Astrocyte of the hippocampus (primary cell): ENCODE measurements at regions not wholly inside any gene's neighbourhood (a gene's known extent, or its start where the extent isn't known, plus 50 kb on each side); places are given as distances from the start of the nearest gene placed in this dataset.
"Not testable (repeated sequence)": the region's sequence is repeated elsewhere in the genome, so short reads cannot be mapped to it uniquely, and the experiment has no call there.

Source experiments
- DNase-seq: peaks from one replicate; pipeline ENCODE4 v3.0.0; 2011; ENCODE audit warnings: low read depth, low spot score

DNA sequence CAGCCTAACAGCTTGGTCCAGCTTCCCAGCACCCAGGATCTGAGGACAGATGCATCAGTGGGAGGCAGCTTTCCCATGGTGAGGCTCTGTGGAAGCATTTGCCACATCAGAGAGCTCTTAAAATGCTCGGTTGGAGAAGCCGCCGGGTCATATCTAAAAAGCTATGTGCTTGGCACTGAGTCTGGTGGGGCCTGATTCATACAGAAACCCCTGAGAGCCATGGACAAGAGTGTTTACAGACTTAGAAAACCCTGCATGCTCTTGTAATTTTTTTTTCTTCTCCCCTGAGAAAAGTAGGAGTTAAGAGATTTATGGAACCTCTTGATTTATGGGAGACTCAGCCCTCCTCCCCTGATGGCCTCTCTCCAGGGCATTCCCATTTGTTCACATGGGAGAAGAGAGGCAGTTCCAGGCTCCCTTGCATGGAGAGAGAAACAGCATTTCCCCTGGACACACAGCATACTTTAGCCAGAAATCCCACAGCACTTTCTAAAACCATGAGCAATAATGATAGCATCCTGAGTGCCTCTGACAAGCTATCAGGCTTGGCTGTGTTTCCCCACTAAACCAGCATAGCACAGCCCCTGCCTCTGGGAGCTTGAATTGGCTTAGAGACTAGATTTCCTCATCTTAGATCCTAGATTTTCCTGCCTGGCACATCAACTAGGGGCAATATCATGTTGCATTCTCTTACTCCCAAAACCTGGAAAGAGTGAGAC, 322.1 kb upstream of the AUTS2 start:
- DNase-seq: peak; percentile 47

DNA sequence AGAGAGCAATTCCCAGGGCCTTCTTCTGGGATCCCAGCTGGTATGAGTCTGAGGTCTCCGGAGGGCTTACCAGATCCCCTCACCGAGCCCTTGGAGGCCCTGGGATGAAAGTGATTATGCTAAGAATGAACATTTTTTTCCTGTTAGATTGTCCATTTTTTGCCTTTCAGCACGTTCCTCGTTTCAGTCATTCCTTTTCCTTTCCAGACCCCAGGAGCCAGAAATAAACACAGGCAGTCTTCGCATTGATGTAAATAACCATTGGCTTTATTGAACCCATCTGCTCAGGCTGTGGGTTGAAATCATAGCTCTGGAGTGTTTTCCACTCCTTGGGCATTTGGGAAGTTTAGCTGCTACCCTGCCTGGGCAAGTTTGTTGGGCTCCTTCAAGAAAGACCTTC, 320.9 kb upstream of the AUTS2 start:
- DNase-seq: no peak

DNA sequence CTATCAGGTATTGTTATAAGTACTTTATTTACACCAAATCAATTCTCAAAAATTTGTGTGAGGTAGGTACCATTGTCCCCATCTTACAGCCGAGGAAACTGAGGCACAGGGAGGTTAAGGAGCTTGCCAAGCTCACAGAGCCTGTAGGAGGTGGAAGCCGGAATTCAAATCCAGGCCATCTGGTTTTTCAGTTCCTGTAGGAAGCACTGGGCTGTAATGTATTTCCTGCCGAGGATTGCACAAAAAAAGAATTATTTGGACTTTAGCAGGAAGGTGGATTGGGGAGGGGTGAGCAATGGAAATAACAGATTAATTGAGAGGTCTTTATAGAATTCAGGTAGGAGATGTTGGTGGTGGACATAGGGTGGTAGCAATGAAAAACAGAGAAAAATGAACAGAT, 315.3 kb upstream of the AUTS2 start:
- no peak for DNase-seq

DNA sequence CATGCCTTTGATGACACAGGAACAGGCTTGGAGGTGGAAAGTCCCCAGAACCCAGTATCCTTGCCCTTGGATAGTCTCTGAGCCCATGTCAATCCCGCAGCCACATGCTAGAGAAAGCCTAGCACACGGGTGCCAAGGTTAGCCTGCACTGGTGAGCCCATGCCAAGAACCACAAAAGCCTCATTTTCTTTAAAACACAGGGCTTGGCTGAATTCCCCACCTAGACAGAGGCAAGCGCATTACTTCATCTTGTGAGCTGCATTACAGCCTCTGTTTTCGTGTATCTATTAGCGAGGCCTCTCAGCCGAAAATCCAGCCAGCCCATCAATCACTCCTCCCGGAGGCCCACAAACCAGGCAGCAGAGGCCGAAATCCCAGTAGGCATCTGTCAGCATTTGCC, 314.9 kb upstream of the AUTS2 start:
- peak; percentile 88 for DNase-seq

DNA sequence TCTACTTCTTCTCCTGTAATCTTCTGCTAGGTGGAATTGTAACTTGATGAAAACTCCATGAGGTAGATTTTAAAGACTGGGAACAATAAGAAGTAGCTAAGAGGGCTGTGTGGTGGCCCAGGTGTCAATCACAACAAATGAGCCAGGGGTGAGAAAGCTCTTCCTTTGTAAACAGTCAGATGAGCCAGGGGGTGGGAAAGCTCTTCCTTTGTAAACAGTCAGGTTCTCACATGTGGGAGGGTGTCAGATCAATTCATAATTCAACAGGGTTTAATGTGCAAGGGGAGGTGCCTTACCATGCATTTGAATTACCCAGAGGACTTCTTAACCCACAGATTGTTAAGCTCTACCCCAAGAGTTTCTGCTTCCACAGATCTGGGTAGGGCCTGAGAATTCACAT, 312.4 kb upstream of the AUTS2 start:
- DNase-seq: no peak

DNA sequence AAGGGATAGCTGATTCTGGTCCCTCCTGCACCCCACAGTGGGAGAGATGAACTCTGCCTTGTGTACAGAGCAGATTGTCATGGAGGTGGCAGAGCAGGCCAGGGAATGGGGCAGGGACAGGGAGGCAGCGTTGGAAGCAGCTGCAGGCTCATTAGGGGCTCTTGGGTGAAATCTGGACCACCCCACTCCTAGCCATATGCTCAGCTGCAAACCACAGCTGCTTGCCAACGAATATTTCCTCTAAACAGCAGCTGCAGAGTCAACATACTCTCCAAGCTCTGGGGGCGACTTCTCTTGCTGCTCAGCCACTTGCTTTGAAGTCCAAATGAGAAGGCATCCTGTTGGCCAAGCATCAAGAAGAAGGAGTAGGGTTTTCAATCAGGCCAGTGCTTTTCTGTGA, 302.3 kb upstream of the AUTS2 start:
- no peak for DNase-seq

DNA sequence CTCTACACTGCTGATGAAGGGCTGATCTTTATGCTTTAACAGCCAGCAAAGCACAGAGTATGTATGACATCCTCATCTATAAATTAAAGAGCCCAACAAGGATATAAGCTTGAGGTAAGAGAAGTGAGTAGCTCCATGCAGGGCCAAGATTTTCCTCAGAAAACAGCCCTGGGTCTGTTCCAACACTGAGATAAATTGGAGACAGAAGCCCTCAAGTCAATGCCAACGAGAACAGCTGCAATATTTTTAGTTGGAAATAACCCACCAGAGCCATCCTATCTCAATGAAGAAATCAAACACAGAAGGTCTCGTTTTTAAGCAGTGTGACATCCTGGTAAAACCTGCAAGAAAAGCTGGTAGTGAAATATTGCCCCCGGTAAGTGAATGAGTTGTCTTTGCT, 297.0 kb upstream of the AUTS2 start:
- no peak for DNase-seq

DNA sequence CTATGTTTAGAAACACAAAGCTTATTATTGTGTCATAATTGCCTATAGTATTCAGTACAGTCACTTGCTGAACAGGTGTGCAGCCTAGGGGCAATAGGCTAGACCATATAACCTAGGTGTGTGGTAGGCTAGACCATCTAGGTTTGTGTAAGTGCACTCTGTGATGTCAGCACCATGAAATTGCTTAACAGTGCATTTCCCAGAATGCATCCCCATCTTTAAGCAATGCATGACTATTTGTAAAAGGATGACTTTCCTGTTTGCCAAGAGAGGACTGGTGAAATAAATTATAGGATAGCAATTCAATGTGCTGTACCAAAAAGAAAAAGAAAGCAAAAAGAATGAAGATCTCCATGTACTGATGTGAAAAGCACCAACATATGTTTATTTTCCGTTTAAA, 288.7 kb upstream of the AUTS2 start:
- no peak for DNase-seq

DNA sequence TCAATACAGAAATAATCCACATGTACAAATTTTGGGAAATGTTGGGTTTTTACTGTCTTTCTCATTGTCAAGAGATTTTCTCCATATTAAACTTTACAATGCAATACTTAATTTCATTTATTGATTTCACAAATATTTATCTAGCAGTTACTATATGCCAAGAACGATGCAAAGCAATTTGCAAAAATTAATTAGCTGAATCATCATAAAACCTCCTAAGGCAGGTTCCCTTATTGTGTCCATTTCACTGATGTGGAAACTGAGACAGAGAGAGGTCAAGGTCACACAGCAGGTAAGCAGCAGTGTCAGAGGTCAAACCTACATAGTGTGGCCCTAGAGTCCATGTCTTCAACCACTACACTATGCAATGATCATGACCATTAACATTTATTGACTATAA, 286.8 kb upstream of the AUTS2 start:
- DNase-seq: no peak

DNA sequence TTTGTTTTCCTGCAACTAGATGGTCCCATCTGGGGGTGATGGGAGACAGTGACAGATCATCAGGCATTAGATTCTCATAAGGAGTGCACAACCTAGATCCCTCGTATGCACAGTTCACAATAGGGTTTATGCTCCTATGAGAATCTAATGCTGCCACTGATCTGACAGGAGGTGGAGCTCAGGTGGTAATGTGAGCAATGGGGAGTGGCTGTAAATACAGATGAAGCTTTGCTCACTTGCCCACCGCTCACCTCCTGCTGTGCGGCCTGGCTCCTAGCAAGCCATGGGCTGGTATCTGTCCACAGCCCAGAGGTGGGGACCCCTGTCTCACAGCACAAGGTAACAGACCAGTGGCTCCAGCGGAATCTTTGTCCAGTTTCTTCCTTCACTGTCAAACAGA, 284.4 kb upstream of the AUTS2 start:
- DNase-seq: not testable (repeated sequence)

DNA sequence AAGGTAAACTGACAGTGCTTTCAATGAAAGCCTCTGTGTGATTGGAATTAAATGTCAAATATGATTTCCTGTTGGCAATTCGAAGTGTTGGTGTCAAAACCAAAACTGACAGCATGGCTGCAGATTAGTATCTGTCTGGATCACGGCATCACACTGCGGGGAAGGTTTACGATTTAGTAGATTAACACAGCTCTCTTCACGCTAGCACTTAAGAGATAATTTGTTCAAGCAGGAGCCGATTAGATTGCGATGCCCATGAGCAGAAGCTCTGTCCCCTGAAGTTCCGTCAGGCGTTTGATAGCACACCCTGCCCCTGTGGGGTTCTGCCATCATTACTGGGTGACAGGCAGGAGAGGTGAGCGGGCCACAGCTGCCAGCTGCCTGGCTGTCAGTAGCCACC, 279.5 kb upstream of the AUTS2 start:
- DNase-seq: no peak

DNA sequence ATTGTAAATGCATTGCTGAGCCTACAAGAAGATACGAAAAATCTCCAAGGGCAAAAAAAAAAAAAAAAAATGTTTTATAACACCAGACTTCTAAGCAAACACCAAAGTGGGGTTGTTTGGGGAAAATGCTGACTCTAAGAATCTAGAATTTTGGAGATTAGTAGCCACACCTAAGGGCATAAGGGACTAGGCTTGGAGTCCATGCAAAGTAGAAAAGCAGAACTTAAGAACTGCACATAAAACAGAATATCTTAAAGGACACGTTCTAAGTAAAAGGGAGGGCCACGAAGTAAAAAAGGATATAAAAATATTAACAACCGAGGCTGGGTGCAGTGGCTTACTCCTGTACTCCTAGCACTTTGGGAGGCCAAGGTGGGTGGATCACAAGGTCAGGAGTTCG, 269.8 kb upstream of the AUTS2 start:
- no peak for DNase-seq

DNA sequence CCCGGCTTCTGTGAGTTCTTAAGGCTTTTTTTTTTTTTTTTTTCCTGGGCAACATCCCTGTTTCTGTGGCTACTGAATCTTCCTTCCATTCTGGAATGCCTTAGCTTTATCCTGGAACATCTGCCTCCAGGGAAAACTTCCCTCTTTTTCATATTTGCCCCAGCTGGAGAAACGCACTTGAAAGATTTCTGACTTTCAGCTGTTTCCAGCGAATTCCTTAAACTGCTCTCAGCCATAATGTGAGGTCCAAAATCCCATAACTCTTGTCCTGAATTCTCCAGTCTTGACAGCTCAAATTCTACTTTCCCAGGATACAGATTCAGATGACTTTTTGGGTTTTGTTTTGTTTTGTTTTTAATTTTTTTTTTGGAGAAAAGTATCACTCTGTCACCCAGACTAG, 263.6 kb upstream of the AUTS2 start:
- DNase-seq: no peak

DNA sequence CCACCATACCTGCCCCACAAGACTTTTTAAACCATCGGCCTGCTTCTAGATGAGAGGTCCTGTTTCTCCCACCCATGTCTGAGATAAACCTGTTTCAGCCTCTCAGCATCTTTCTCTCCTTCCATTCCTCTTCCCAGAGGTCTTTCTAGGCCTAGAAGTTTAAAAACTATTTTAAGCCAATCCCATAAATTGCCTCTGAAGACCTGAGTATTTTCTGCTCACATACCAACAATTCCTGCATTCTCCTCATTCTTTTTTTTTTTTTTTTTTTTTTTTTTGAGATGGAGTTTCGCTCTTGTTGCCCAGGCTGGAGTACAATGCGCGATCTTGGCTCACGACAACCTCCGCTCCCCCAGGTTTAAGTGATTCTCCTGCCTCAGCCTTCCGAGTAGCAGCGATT, 262.9 kb upstream of the AUTS2 start:
- peak; percentile 20 for DNase-seq

DNA sequence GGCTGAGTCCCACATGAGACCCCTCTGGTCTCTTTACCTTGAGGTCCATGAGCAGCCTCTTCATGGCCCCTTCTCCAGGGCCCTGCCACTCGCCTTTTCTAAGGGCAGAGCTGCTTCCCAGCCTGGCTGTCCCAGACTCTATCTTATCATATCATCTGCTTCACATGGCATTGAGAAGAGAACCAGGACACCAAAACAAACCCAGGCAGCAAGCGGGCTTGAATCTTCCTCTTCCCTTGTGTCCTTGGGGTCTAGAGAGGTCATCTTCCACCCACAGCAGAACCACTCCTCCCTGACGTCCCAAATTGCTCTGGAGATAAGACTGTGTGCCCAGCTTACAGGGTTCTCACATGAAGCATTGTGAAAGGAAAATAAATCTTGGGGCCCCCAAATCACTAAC, 261.3 kb upstream of the AUTS2 start:
- no peak for DNase-seq

DNA sequence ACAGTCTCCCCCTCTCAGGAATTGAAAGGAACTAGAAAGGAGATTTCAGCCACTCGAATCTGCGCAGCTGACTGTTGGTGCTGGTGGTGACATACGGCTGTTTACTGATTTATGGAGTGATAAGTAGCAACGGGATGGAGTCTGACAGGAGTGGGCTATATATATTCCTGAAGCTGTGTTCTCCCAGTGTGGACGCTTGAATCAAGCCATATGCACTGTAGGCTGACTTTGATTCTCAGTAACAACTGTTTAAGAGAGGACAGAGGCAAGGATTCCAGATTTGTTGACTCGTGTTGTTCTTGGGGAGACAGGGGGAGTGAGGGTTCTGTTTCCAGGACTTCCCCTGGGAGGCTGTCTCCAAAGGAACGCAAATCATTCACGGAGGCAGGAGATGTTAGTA, 260.1 kb upstream of the AUTS2 start:
- no peak for DNase-seq

DNA sequence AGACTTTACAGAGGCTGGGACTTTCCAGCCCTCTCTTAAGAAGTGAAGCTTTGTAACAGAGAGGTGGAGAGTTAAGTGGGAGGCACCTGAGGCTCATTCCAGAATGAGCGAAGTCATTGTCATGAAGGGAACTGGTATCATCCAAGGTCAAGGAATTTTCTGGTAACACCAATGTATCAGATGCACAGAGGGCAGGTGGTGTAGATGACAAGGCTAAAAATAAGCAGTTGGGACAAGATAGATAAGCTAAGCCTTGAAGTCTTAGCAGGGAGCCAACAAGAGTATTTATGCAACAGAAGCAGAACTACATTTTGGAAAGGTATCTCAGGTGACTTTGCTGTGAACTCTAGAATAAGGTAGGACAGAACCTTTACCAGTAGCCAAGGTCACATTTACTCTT, 257.0 kb upstream of the AUTS2 start:
- DNase-seq: no peak

DNA sequence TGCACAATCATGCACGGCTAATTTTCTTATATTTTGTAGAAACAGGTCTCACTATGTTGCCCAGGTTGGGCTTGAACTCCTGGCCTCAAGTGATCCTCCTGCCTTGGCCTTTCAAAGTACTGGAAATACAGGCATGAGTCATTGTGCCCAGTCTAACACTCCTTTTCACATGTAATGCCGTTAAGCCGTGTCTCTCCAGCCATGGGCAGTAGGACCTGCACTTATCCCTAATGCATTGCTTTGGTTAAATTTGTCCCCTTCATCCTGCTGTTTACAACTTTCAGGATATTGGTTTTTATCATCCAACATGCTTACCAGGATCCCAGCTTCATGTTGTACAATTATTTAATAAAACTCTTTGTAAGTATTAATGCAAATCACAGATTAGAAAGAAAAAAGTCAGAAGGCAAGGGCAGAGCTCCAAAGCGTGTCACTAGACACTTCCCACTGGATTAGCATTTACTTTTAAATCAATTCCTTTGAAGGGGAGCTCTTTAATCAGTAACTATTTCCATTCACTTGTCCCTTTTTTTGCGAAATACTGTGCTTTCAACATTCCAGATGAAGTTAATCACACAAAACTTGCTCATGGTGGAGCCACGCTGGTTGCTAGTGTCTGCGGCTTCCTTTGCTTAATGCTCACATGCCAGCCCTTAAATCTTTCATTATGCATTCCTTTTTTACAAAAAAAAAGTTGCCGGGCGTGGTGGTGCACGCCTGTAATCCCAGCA, 256.0 kb upstream of the AUTS2 start:
- peak; percentile 74 for DNase-seq

DNA sequence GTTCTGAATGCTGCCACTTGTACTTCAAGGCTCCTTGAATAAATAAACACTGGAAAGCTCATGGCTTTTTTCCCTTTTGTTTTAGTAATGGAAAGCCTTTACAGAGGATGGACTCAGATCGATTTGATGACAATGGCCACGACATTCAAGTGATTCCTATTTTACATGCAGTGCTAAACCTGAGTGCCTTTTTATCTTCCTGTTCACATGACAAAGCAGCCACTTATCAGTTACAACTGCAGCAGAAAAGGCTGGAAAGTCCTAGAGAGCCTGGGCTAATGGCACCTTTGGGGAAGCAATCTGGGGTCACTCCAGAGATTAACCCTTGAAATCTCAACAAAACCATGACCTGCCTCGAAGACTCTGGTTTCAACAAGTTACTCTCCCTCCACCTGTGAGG, 249.0 kb upstream of the AUTS2 start:
- DNase-seq: no peak

DNA sequence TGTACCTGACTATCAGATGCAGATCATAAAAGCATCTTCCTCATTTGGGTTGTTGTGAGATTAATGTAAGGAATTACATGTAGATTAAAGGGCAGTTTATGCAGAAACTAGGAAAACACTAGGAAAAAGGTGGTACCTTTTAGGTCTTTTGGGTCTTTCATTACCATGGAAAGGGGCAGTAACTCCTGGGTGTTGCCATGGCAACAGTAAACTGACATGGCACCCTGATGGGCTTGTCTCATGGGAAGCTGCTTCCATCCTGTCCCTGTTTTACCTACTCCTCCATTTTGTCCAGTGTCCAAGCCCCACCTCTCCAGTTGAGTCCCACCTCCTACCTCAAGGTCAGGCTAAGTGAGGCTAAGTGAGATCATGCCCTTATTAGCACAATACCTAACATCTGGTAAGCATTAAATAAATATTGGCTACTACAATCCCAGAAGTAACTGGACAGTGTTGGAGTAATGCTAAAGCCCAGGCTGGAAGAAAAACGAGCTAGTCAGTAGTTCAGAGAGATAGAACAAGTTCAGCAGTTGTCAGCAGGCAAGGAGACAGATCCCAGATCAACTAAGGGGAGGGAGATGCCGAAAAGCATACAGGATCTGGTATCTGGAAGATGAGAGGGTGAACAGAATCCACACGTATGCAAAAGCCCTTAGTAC, 240.0 kb upstream of the AUTS2 start:
- no peak for DNase-seq

DNA sequence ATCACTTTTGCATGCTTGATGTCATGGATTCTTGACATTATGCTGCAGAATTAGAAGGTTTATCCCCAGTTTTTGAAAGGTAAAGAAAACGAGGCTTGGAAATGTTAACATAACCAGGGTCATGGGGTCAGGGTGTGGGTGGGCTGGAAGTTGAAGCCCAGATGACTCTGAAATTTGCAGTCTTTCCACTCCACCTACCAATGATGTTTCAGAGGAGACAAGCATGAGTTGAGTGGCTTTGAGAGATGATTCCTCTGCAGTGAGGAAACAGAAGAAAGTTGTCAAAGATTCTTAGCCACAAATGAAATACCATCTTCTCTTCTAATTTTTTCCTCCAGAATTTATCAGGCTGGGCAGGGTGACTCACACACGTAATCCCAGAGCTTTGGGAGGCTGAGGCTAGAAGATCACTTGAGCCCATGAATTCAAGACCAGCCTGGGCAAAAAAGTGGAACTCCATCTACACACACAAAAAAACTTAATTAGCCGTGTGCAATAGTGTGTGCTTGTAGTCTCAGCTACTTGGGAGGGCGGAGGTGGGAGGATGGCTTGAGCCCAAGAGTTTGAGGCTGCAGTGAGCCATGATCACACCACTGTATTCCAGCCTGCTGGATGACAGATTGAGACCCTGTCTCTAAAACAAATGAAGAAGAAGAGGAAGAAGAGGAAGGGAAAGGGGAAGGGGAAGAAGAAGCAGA, 239.1 kb upstream of the AUTS2 start:
- peak; percentile 33 for DNase-seq

DNA sequence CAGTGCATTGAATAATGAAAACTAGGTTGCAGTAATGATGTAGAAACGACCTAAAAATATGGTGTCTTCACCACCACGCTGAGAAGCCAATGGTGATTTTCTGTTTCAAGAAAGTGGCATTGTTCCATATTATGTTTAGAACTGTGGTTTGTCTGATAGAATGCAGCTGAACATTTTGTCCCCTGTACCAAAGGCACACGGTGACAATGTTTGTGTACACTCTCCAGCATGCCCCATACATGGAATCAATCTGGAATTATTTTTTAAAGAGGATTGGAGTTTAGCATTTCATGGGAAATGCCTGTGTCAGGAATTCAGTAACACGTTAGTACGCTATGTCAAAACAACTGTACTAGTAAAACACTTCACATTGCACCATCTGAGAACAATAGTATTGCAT, 237.4 kb upstream of the AUTS2 start:
- no peak for DNase-seq
